ENCODE measurements at regions not wholly inside any gene's neighbourhood (a gene's known extent, or its start where the extent isn't known, plus 50 kb on each side); places are given as distances from the start of the nearest gene placed in this dataset.

DNA sequence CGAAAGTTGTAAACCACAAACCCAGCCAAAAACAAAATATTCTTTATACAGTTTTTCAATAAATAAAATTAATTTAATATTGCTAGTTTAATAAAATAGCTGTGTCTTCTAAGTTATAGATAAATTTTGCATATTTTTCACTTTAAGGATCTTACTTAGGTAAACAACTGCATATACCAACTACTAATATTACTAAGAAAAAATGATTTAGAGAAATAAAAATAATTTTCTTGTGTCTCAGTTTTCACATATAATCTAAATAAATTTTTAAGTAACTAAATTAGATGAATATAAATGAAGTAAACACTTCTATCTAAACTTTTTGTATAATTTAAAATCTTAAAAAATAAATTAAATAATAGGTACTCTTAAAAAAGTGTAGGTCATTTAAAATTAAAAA lies 67.1 kb upstream of the TOP3B start:
- TF ChIP-seq, protein P1, sequence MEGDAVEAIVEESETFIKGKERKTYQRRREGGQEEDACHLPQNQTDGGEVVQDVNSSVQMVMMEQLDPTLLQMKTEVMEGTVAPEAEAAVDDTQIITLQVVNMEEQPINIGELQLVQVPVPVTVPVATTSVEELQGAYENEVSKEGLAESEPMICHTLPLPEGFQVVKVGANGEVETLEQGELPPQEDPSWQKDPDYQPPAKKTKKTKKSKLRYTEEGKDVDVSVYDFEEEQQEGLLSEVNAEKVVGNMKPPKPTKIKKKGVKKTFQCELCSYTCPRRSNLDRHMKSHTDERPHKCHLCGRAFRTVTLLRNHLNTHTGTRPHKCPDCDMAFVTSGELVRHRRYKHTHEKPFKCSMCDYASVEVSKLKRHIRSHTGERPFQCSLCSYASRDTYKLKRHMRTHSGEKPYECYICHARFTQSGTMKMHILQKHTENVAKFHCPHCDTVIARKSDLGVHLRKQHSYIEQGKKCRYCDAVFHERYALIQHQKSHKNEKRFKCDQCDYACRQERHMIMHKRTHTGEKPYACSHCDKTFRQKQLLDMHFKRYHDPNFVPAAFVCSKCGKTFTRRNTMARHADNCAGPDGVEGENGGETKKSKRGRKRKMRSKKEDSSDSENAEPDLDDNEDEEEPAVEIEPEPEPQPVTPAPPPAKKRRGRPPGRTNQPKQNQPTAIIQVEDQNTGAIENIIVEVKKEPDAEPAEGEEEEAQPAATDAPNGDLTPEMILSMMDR (IDR thresholded peaks at IDR 0.05) = no peak
- TF ChIP-seq POLR2A (IDR thresholded peaks at IDR 0.05) = no peak

Data from testis (tissue), 2 donors.